SK-N-SH (cell line): ENCODE measurements at regions not wholly inside any gene's neighbourhood (a gene's known extent, or its start where the extent isn't known, plus 50 kb on each side); places are given as distances from the start of the nearest gene placed in this dataset.

Experiments used
- CTCF ChIA-PET: fragments of 300-600, 350-600 bp; formaldehyde crosslinking; extraction: SDS; loops from one replicate; lab custom pipeline; 2021; lab: Yijun Ruan, JAX
- POLR2A ChIA-PET: fragments of 350-600 bp; sonication (Branson Sonifier 250); formaldehyde crosslinking; extraction: SDS; loops from one replicate; lab custom pipeline; 2020; ENCODE audit warnings: antibody characterized with exemption, inconsistent platforms; lab: Yijun Ruan, JAX
- DNase-seq: peaks from one replicate; pipeline ENCODE4 v3.0.0; 2012
- H2AFZ ChIP-seq: fragments of 200-600 bp; sonication (generic); 2 replicates; pipeline ENCODE4 v1.8.1; 2016; ENCODE audit warnings: antibody characterized with exemption, mild to moderate bottlenecking, low read depth
- H3F3A ChIP-seq: fragments of 200-600 bp; sonication (generic); replicated peaks from 2 replicates; pipeline ENCODE3; 2016; ENCODE audit warnings: antibody characterized with exemption, mild to moderate bottlenecking; ENCODE audit not compliant: insufficient read depth
- H3K27ac ChIP-seq, 2 experiments: fragments of 200-500 bp in 1 of 2; fragments of 200-600 bp in 1 of 2; sonication (Bioruptor generic) in 1 of 2; sonication (generic), shearing (Covaris generic) in 1 of 2; 2 replicates each; pipeline versions ENCODE4 v1.5.1 to v1.6.1; 2014 to 2016; ENCODE audit warnings: low read depth in 2 of 2, inconsistent platforms in 1 of 2, low read length in 1 of 2, mild to moderate bottlenecking in 1 of 2, mixed read lengths in 1 of 2
- H3K27me3 ChIP-seq: fragments of 200-600 bp; sonication (generic), shearing (Covaris generic); 2 replicates; pipeline ENCODE4 v1.6.1; 2016; ENCODE audit warnings: mixed run types; ENCODE audit not compliant: insufficient read depth
- H3K36me3 ChIP-seq, 2 experiments: fragments of 200-500 bp in 1 of 2; fragments of 200-600 bp in 1 of 2; sonication (Bioruptor generic) in 1 of 2; sonication (generic) in 1 of 2; replicated peaks in 1 of 2; 2 replicates each; pipeline versions ENCODE3 to v1.5.1; 2014 to 2016; ENCODE audit warnings: low read length in 1 of 2, mild to moderate bottlenecking in 1 of 2; ENCODE audit not compliant: insufficient read depth in 2 of 2, control insufficient read depth in 1 of 2
- H3K4me1 ChIP-seq, 2 experiments: fragments of 200-500 bp in 1 of 2; fragments of 200-600 bp in 1 of 2; sonication (Bioruptor generic) in 1 of 2; sonication (generic), shearing (Covaris generic) in 1 of 2; 2 replicates each; pipeline versions ENCODE4 v1.5.1 to v1.6.1; 2014 to 2016; ENCODE audit warnings: low read depth in 1 of 2, low read length in 1 of 2, mixed run types in 1 of 2; ENCODE audit not compliant: insufficient read depth in 2 of 2, control insufficient read depth in 1 of 2
- H3K4me2 ChIP-seq: fragments of 200-600 bp; sonication (generic), shearing (Covaris generic); 2 replicates; pipeline ENCODE4 v1.6.1; 2017; ENCODE audit warnings: mixed run types
- H3K4me3 ChIP-seq, 2 experiments: fragments of 200-500 bp in 1 of 2; fragments of 200-600 bp in 1 of 2; sonication (Bioruptor generic) in 1 of 2; sonication (generic), shearing (Covaris generic) in 1 of 2; 2 replicates each; pipeline versions ENCODE4 v1.5.1 to v1.8.1; 2014 to 2016; ENCODE audit warnings: low read depth in 2 of 2, inconsistent platforms in 1 of 2, low read length in 1 of 2, mild to moderate bottlenecking in 1 of 2, mixed read lengths in 1 of 2, moderate library complexity in 1 of 2
- H3K79me2 ChIP-seq: fragments of 200-600 bp; sonication (generic); 2 replicates; pipeline ENCODE4 v1.8.1; 2017; ENCODE audit warnings: mild to moderate bottlenecking; ENCODE audit not compliant: insufficient read depth
- H3K9ac ChIP-seq: fragments of 200-600 bp; sonication (generic); 2 replicates; pipeline ENCODE4 v1.6.1; 2017; ENCODE audit warnings: mixed run types
- H3K9me2 ChIP-seq: fragments of 200-600 bp; sonication (generic); 2 replicates; pipeline ENCODE4 v1.6.1; 2017; ENCODE audit warnings: mixed run types
- H3K9me3 ChIP-seq: fragments of 200-600 bp; sonication (generic); 2 replicates; pipeline ENCODE4 v1.6.1; 2017; ENCODE audit warnings: mixed run types, mild to moderate bottlenecking, moderate library complexity
- H4K20me1 ChIP-seq: fragments of 200-600 bp; sonication (generic); 2 replicates; pipeline ENCODE4 v1.6.1; 2017; ENCODE audit warnings: mild to moderate bottlenecking, mixed run types; ENCODE audit not compliant: insufficient read depth
- ELF1 ChIP-seq: IDR thresholded peaks from 2 replicates; pipeline ENCODE4 v1.4.0; 2012
- EP300 ChIP-seq, 2 experiments: IDR thresholded peaks; 2 replicates each; pipeline versions ENCODE4 v1.4.0 to v1.6.1; 2012; ENCODE audit warnings: borderline replicate concordance in 1 of 2, low read depth in 1 of 2, low read length in 1 of 2
- EZH2phosphoT487 ChIP-seq: fragments of 200-600 bp; sonication (generic); IDR thresholded peaks from 2 replicates; pipeline ENCODE4 v1.6.1; 2017; ENCODE audit warnings: low read depth, mixed run types, mild to moderate bottlenecking, antibody characterized with exemption, moderate library complexity, borderline replicate concordance
- FOSL2 ChIP-seq: IDR thresholded peaks from 2 replicates; pipeline ENCODE4 v1.4.0; 2012; ENCODE audit warnings: low read depth, mild to moderate bottlenecking, moderate library complexity, borderline replicate concordance
- FOXM1 ChIP-seq: IDR thresholded peaks from 2 replicates; pipeline ENCODE4 v1.4.0; 2012; ENCODE audit warnings: low read depth, mild to moderate bottlenecking
- GABPA ChIP-seq: IDR thresholded peaks from 2 replicates; pipeline ENCODE4 v1.4.0; 2012; ENCODE audit warnings: low read depth, mild to moderate bottlenecking
- GATA2 ChIP-seq: sonication (generic); formaldehyde crosslinking; IDR thresholded peaks from 2 replicates; pipeline ENCODE4 v1.5.0; 2020; ENCODE audit warnings: mild to moderate bottlenecking, missing genetic modification reagents
- IRF3 ChIP-seq: fragments of 150-350 bp; IDR thresholded peaks from 2 replicates; pipeline ENCODE4 v1.6.1; 2016; ENCODE audit warnings: mild to moderate bottlenecking, low read depth, low read length
- MAX ChIP-seq: IDR thresholded peaks from 2 replicates; pipeline ENCODE4 v1.4.0; 2012; ENCODE audit warnings: low read depth
- MXI1 ChIP-seq: IDR thresholded peaks from 2 replicates; pipeline ENCODE4 v1.6.1; 2012; ENCODE audit warnings: mild to moderate bottlenecking, low read depth, low read length, improper control_type of control experiment
- NFIC ChIP-seq: IDR thresholded peaks from 2 replicates; pipeline ENCODE4 v1.4.0; 2012; ENCODE audit warnings: borderline replicate concordance
- NRF1 ChIP-seq: IDR thresholded peaks from 2 replicates; pipeline ENCODE4 v1.6.1; 2012; ENCODE audit warnings: low read depth, mild to moderate bottlenecking, low read length
- POLR2AphosphoS5 ChIP-seq: IDR thresholded peaks from 2 replicates; pipeline ENCODE4 v1.6.1; 2012; ENCODE audit warnings: low read depth, low read length
- REST ChIP-seq: IDR thresholded peaks from 2 replicates; pipeline ENCODE4 v1.6.1; 2012; ENCODE audit warnings: mild to moderate bottlenecking, low read depth, low read length, moderate library complexity
- RFX5 ChIP-seq: IDR thresholded peaks from 2 replicates; pipeline ENCODE4 v1.6.1; 2012; ENCODE audit warnings: mild to moderate bottlenecking, improper control_type of control experiment, low read length
- RXRA ChIP-seq: IDR thresholded peaks from 2 replicates; pipeline ENCODE4 v1.4.0; 2012; ENCODE audit warnings: low read depth, mild to moderate bottlenecking, borderline replicate concordance
- SMC3 ChIP-seq: IDR thresholded peaks from 2 replicates; pipeline ENCODE4 v1.6.1; 2012; ENCODE audit warnings: low read depth, low read length, improper control_type of control experiment
- TAF1 ChIP-seq: IDR thresholded peaks from 2 replicates; pipeline ENCODE4 v1.6.1; 2012; ENCODE audit warnings: low read depth, mild to moderate bottlenecking, low read length, moderate library complexity, borderline replicate concordance
- TEAD4 ChIP-seq: IDR thresholded peaks from 2 replicates; pipeline ENCODE4 v1.4.0; 2012; ENCODE audit warnings: mild to moderate bottlenecking, borderline replicate concordance; ENCODE audit not compliant: insufficient read depth
- USF2 ChIP-seq: fragments of 150-350 bp; IDR thresholded peaks from 2 replicates; pipeline ENCODE4 v1.6.1; 2017; ENCODE audit warnings: antibody characterized with exemption, low read length, low read depth, borderline replicate concordance
- WGBS: methylation state at CpG from one replicate; pipeline ENCODE4 v1.1.6; 2017; ENCODE audit warnings: low lambda C conversion rate; 5-methylcytosine and 5-hydroxymethylcytosine counted together

GRCh38 chr7:13035233-13035632 is 347.8 kb downstream of the ARL4A start (continued):
- TF ChIP-seq NFIC (no peak), FOXM1 (no peak), IRF3 (no peak), TEAD4 (no peak), FOSL2 (no peak)

GRCh38 chr7:13036256-13036780 is 348.9 kb downstream of the ARL4A start:
- Histone ChIP-seq H3K4me1 (no peaks in the 10 kb centered on the region), H3F3A (no peaks in the 10 kb centered on the region), H4K20me1 (no peaks in the 10 kb centered on the region), H3K27ac (no peak overlapping the region), H3K9me3 (no peaks in the 10 kb centered on the region), H2AFZ (no peak overlapping the region), H3K4me3 (no peak overlapping the region), H3K9me2 (no peaks in the 10 kb centered on the region), H3K4me2 (no peak overlapping the region), H3K36me3 (no peaks in the 10 kb centered on the region), H3K27me3 (no peaks in the 10 kb centered on the region; the same call in 1 of the 2 replicates), H3K9ac (no peak overlapping the region), H3K79me2 (no peaks in the 10 kb centered on the region)
- POLR2A ChIA-PET, result no interaction called here
- CTCF ChIA-PET, result no interaction called here
- TF ChIP-seq ELF1 (no peak), IRF3 (no peak)
- no peak for DNase-seq

- DNase-seq, result no peak
- no peak for TF ChIP-seq MXI1
- no peak for TF ChIP-seq SMC3
- TF ChIP-seq EZH2phosphoT487, result no peak
- TF ChIP-seq POLR2AphosphoS5, result no peak
- TF ChIP-seq EP300 (IDR thresholded peaks at IDR 0.05; ENCODE audit: borderline replicate concordance in 1 of 2, low read depth in 1 of 2, low read length in 1 of 2), result no peak
- TF ChIP-seq FOSL2, result no peak
- TF ChIP-seq GATA2 (CRISPR knock-in tag), result no peak
- TF ChIP-seq USF2, result no peak
- no peak for TF ChIP-seq RFX5
- TF ChIP-seq GABPA, result no peak
- TF ChIP-seq TEAD4, result no peak
- TF ChIP-seq ELF1, result no peak
- TF ChIP-seq TAF1, result no peak
- TF ChIP-seq MAX, result no peak
- TF ChIP-seq REST, result no peak
- no peak for TF ChIP-seq RXRA
- TF ChIP-seq NRF1, result no peak
These were observed 349.8 kb downstream of the ARL4A start for GRCh38 chr7:13037216-13037615.

More at GRCh38 chr7:13037216-13037615, 349.8 kb downstream of the ARL4A start:
- H2AFZ ChIP-seq, result no peak overlapping the region
- no peak overlapping the region for H3K27ac ChIP-seq
- ChIA-PET CTCF (no interaction called here), POLR2A (no interaction called here)
- no peaks in the 10 kb centered on the region for H3K36me3 ChIP-seq
- no peaks in the 10 kb centered on the region for H3K9me2 ChIP-seq
- H3K4me2 ChIP-seq, result no peak overlapping the region
- H3K27me3 ChIP-seq, result peaks cover 3% of the 10 kb centered on the region; the same call in 1 of the 2 replicates
- H3K79me2 ChIP-seq, result no peaks in the 10 kb centered on the region
- H3K9ac ChIP-seq, result no peak overlapping the region
- no peaks in the 10 kb centered on the region for H3F3A ChIP-seq
- H3K9me3 ChIP-seq, result no peaks in the 10 kb centered on the region
- 0% methylated on average over 1 of the region's 1 CpG for WGBS
- H3K4me3 ChIP-seq, result no peak overlapping the region
- no peaks in the 10 kb centered on the region for H4K20me1 ChIP-seq
- H3K4me1 ChIP-seq, result no peaks in the 10 kb centered on the region
